K562 (cell line): ENCODE measurements at regions not wholly inside any gene's neighbourhood (a gene's known extent, or its start where the extent isn't known, plus 50 kb on each side); places are given as distances from the start of the nearest gene placed in this dataset.

Source experiments
- ATF1 ChIP-seq, 2 experiments: fragments of 450-650 bp in 1 of 2; IDR thresholded peaks; 2 replicates each; pipeline ENCODE4 v1.6.1; 2016; ENCODE audit warnings: missing compliant biosample characterization in 1 of 2, missing genetic modification characterization in 1 of 2
- BRF1 ChIP-seq: IDR thresholded peaks from 3 replicates; pipeline ENCODE4 v1.6.1; 2011; ENCODE audit warnings: borderline replicate concordance, mild to moderate bottlenecking; ENCODE audit not compliant: insufficient read length; ENCODE audit errors: extremely low read depth
- CEBPB ChIP-seq: fragments of 450-650 bp; IDR thresholded peaks from 2 replicates; pipeline ENCODE4 v1.6.1; 2016; ENCODE audit warnings: missing genetic modification characterization, missing compliant biosample characterization
- ELF2 ChIP-seq: fragments of 250-450 bp; sonication (Bioruptor Pico); IDR thresholded peaks from 2 replicates; pipeline ENCODE4 v1.5.0; 2021; ENCODE audit warnings: mild to moderate bottlenecking
- JUND ChIP-seq, 2 experiments: IDR thresholded peaks; 2 replicates in 1 of 2; 3 replicates in 1 of 2; pipeline ENCODE4 v1.6.1; 2011; ENCODE audit warnings: borderline replicate concordance in 2 of 2, low read depth in 2 of 2, low read length in 2 of 2, improper control_type of control experiment in 1 of 2, missing biosample characterization in 1 of 2, missing genetic modification characterization in 1 of 2, missing genetic modification reagents in 1 of 2
- KLF13 ChIP-seq: fragments of 450-650 bp; IDR thresholded peaks from 2 replicates; pipeline ENCODE4 v1.6.1; 2016; ENCODE audit warnings: missing genetic modification characterization, low read depth, mild to moderate bottlenecking, missing compliant biosample characterization, moderate library complexity, borderline replicate concordance
- MAFF ChIP-seq: IDR thresholded peaks from 2 replicates; pipeline ENCODE4 v1.6.1; 2012; ENCODE audit warnings: low read length, improper control_type of control experiment
- MNT ChIP-seq, 2 experiments: fragments of 450-650 bp; conservative IDR thresholded peaks; 2 replicates each; pipeline ENCODE4 v1.6.1; 2017; ENCODE audit warnings: mild to moderate bottlenecking in 2 of 2, moderate library complexity in 2 of 2
- NBN ChIP-seq: fragments of 450-650 bp; IDR thresholded peaks from 2 replicates; pipeline ENCODE4 v1.6.1; 2016; ENCODE audit warnings: low read depth, mild to moderate bottlenecking
- PTRF ChIP-seq: fragments of 450-650 bp; IDR thresholded peaks from 2 replicates; pipeline ENCODE4 v1.6.1; 2016; ENCODE audit warnings: mild to moderate bottlenecking, missing genetic modification characterization, missing compliant biosample characterization
- REST ChIP-seq, 2 experiments: fragments of 450-650 bp; formaldehyde crosslinking in 1 of 2; IDR thresholded peaks; 2 replicates each; pipeline versions ENCODE4 v1.4.0 to v1.6.1; 2014 to 2020; ENCODE audit warnings: mild to moderate bottlenecking in 2 of 2, borderline replicate concordance in 1 of 2, low read depth in 1 of 2
- RFX5 ChIP-seq: IDR thresholded peaks from 2 replicates; pipeline ENCODE4 v1.6.1; 2011; ENCODE audit warnings: low read depth, mild to moderate bottlenecking, improper control_type of control experiment, low read length
- SPI1 ChIP-seq: IDR thresholded peaks from 2 replicates; pipeline ENCODE4 v1.6.1; 2011; ENCODE audit warnings: low read depth, low read length, control low read depth, borderline replicate concordance
- STAT6 ChIP-seq: sonication (generic); formaldehyde crosslinking; IDR thresholded peaks from 2 replicates; pipeline ENCODE4 v1.8.1; 2023; ENCODE audit warnings: mild to moderate bottlenecking, missing genetic modification reagents
- ZKSCAN1 ChIP-seq: fragments of 150-350 bp; IDR thresholded peaks from 2 replicates; pipeline ENCODE4 v1.6.1; 2016; ENCODE audit warnings: low read depth, low read length
- ZNF121 ChIP-seq: sonication (generic); formaldehyde crosslinking; conservative IDR thresholded peaks from 2 replicates; pipeline ENCODE4 v1.8.0; 2022; ENCODE audit warnings: missing genetic modification reagents
- ZSCAN29 ChIP-seq: fragments of 450-650 bp; IDR thresholded peaks from 2 replicates; pipeline ENCODE4 v1.6.1; 2017

- TF ChIP-seq REST (IDR thresholded peaks at IDR 0.05; ENCODE audit: borderline replicate concordance) = peak; percentile 26; the same call in 1 of the 2 replicates
- no peak for TF ChIP-seq REST (CRISPR knock-in tag; IDR thresholded peaks at IDR 0.05; ENCODE audit: low read depth)
- TF ChIP-seq MNT (conservative IDR thresholded peaks at IDR 0.05) = no peak
- TF ChIP-seq SPI1 = peak; percentile 81
- TF ChIP-seq STAT6 (CRISPR knock-in tag) = no peak
- TF ChIP-seq KLF13 (tag) = no peak
- no peak; the same call in 1 of the 2 replicates for TF ChIP-seq ZSCAN29
- no peak for TF ChIP-seq MAFF
- no peak for TF ChIP-seq PTRF (tag)
- TF ChIP-seq ZKSCAN1 = no peak
- TF ChIP-seq ZNF121 (CRISPR knock-in tag) = no peak
- TF ChIP-seq CEBPB (tag) = no peak
- peak; percentile 68 for TF ChIP-seq JUND (IDR thresholded peaks at IDR 0.05; ENCODE audit: borderline replicate concordance, low read depth, low read length)
- peak; percentile 63; the same call in 1 of the 3 replicates for TF ChIP-seq JUND (tag; IDR thresholded peaks at IDR 0.05; ENCODE audit: borderline replicate concordance, low read depth, low read length)
- TF ChIP-seq ELF2 (CRISPR knock-in tag) = no peak
- TF ChIP-seq NBN = peak; percentile 90
- no peak for TF ChIP-seq BRF1
- no peak for TF ChIP-seq ATF1 (CRISPR knock-in tag; IDR thresholded peaks at IDR 0.05)
- TF ChIP-seq ATF1 (tag; IDR thresholded peaks at IDR 0.05) = peak; percentile 28
- TF ChIP-seq RFX5 = no peak
Measured at GRCh38 chr11:69401715-69402114, 79.7 kb upstream of the LINC01488 start (continued).
